AG10803 (cell line): ENCODE measurements at regions not wholly inside any gene's neighbourhood (a gene's known extent, or its start where the extent isn't known, plus 50 kb on each side); places are given as distances from the start of the nearest gene placed in this dataset.

ENCODE experiments used
- DNase-seq: peaks from one replicate; pipeline ENCODE4 v3.0.0; 2010; ENCODE audit warnings: low read depth
- H3K4me3 ChIP-seq: 2 replicates; pipeline ENCODE4 v1.5.1; 2011; ENCODE audit warnings: mild to moderate bottlenecking, low read length, control low read depth
- CTCF ChIP-seq: conservative IDR thresholded peaks from 2 replicates; pipeline ENCODE4 v1.5.1; 2011; ENCODE audit warnings: mild to moderate bottlenecking, low read length, control low read depth, inconsistent platforms

- no peak for TF ChIP-seq CTCF
- DNase-seq = no peak
Observed at GRCh38 chr16:85441890-85442670, 171.0 kb upstream of the GSE1 start.

GRCh38 chr16:85443116-85443515 lies 170.0 kb upstream of the GSE1 start:
- DNase-seq = no peak
- H3K4me3 ChIP-seq = no peak overlapping the region
- TF ChIP-seq CTCF = no peak

More at GRCh38 chr16:85441890-85442670, 171.0 kb upstream of the GSE1 start:
- H3K4me3 ChIP-seq = no peak overlapping the region

- no peak for TF ChIP-seq CTCF
- H3K4me3 ChIP-seq = no peak overlapping the region
- no peak for DNase-seq
Observed at GRCh38 chr16:85443531-85443930, 169.6 kb upstream of the GSE1 start.

GRCh38 chr16:85445064-85445778 lies 167.9 kb upstream of the GSE1 start:
- TF ChIP-seq CTCF = no peak
- no peak for DNase-seq
- H3K4me3 ChIP-seq = no peak overlapping the region

- no peak for DNase-seq
- no peak for TF ChIP-seq CTCF
Observed at GRCh38 chr16:85445779-85446222, 167.3 kb upstream of the GSE1 start.

DNA sequence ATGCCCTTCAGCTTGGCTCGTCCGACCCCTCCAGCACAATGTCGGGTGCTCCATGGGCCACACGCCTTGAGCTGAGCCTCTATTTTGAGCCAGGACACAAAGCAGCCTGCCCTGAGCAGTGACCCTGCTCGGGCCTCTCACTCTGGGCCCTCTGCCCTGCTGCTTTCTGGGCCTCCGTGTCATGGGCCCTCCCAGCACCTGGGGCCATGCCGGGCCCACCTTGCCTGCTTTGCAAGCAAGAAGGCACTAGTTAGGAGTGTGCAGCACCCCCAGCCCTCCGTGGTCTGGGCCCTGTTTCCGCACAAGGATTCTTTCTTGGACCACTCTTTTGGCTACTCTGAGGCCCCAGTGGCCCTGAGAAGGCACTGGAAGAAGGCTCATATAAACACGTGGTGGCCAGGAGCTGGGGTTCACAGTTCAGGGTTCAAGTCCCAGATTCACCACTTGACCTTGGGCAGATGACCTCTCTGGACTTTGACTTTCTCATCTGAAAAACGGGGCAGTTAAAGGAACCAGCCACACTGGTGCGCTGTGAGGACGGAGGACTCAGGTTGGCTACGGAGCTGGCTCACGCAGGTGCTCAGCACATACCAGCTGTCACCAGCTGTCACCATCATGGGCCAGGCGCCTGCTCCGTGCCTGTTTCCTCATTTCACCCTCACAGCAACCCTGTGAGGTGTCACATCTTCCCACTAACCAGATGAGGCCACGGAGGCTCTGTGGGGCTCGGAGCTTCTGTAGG lies 166.0 kb upstream of the GSE1 start:
- TF ChIP-seq CTCF = no peak
- H3K4me3 ChIP-seq = no peak overlapping the region
- DNase-seq = no peak

More at GRCh38 chr16:85445779-85446222, 167.3 kb upstream of the GSE1 start:
- H3K4me3 ChIP-seq = no peak overlapping the region
